Sigmoid colon (tissue), 4 donors: ENCODE measurements at regions not wholly inside any gene's neighbourhood (a gene's known extent, or its start where the extent isn't known, plus 50 kb on each side); places are given as distances from the start of the nearest gene placed in this dataset.

Experiments used
- EP300 ChIP-seq, 4 donors: sonication (generic); formaldehyde crosslinking; IDR thresholded peaks; one replicate each; pipeline ENCODE4 v1.6.1; 2017; ENCODE audit warnings: antibody characterized with exemption in 4 of 4
- POLR2A ChIP-seq, 2 donors: fragments of 450-650 bp; IDR thresholded peaks; one replicate each; pipeline ENCODE4 v1.6.1; 2016; ENCODE audit warnings: antibody characterized with exemption in 2 of 2, mild to moderate bottlenecking in 2 of 2, moderate library complexity in 2 of 2
- POLR2AphosphoS5 ChIP-seq, 4 donors: sonication (generic); formaldehyde crosslinking; IDR thresholded peaks; one replicate each; pipeline ENCODE4 v1.6.1; 2017; ENCODE audit warnings: antibody characterized with exemption in 4 of 4
- TF ChIP-seq, protein P1 (sequence below), 4 experiments: fragments of 450-650 bp in 3 of 4; fragments of 200-600 bp in 1 of 4; IDR thresholded peaks; one replicate each; pipeline ENCODE4 v1.5.1; 2016 to 2019; ENCODE audit warnings: antibody characterized with exemption in 4 of 4, mild to moderate bottlenecking in 3 of 4, moderate library complexity in 2 of 4

DNA sequence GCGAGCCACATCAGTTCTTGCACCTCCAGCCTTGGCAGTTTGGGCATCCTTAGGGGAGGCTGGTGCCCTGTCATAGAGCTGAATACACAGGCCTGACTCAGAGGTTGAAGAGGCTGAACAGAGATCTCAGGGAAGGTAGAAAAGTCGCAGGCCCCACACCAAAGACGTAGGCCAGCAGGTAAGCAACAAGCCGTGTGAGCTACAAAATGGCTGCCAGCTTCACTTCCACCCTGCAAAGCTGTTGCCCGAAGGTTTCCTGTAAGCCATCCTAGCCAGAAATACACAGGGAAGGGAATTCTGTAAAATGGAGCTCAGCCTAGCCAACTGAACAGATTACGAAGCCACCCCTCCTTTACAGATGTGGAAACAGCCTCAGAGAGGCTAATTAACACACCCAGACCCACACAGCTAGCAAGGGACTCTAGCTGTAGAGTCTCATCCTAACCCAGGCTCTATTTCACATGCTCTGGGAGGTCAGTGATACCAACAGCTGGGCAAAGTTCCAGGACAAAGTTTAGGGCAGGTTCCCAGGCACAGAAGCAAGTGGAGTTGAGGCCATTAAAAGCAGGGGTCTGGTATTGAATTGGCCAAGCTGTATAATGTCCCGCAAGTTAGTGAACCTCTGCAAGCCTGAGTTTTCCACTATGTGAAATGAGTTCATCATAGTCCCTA lies 66.3 kb upstream of the RASGRF1 start:
- TF ChIP-seq, protein P1, sequence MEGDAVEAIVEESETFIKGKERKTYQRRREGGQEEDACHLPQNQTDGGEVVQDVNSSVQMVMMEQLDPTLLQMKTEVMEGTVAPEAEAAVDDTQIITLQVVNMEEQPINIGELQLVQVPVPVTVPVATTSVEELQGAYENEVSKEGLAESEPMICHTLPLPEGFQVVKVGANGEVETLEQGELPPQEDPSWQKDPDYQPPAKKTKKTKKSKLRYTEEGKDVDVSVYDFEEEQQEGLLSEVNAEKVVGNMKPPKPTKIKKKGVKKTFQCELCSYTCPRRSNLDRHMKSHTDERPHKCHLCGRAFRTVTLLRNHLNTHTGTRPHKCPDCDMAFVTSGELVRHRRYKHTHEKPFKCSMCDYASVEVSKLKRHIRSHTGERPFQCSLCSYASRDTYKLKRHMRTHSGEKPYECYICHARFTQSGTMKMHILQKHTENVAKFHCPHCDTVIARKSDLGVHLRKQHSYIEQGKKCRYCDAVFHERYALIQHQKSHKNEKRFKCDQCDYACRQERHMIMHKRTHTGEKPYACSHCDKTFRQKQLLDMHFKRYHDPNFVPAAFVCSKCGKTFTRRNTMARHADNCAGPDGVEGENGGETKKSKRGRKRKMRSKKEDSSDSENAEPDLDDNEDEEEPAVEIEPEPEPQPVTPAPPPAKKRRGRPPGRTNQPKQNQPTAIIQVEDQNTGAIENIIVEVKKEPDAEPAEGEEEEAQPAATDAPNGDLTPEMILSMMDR (IDR thresholded peaks at IDR 0.05): no peak
- TF ChIP-seq EP300 (IDR thresholded peaks at IDR 0.05) (no peak), POLR2A (IDR thresholded peaks at IDR 0.05) (no peak), POLR2AphosphoS5 (IDR thresholded peaks at IDR 0.05) (no peak)
